HEK293 (cell line): ENCODE measurements at regions not wholly inside any gene's neighbourhood (a gene's known extent, or its start where the extent isn't known, plus 50 kb on each side); places are given as distances from the start of the nearest gene placed in this dataset.

Experiments used
- CTCF ChIA-PET: fragments of 350-600 bp; formaldehyde crosslinking; extraction: SDS; loops from one replicate; lab custom pipeline; 2021; ENCODE audit warnings: antibody characterized with exemption; lab: Yijun Ruan, JAX
- POLR2A ChIA-PET: fragments of 300-600 bp; formaldehyde crosslinking; extraction: SDS; loops from one replicate; lab custom pipeline; 2020; ENCODE audit warnings: antibody characterized with exemption, inconsistent platforms; lab: Yijun Ruan, JAX
- H3K27ac ChIP-seq: fragments of 200-500 bp; sonication (Bioruptor generic); 2 replicates; pipeline ENCODE4 v1.5.1; 2014; ENCODE audit warnings: low read depth, low read length, control low read depth, inconsistent platforms; ENCODE audit errors: extremely low read depth
- H3K36me3 ChIP-seq, 2 experiments: fragments of 200-500 bp in 1 of 2; sonication (Bioruptor generic) in 1 of 2; 1 replicate in 1 of 2; 2 replicates in 1 of 2; pipeline ENCODE4 v1.5.1; 2014 to 2017; ENCODE audit warnings: inconsistent platforms in 2 of 2, low read length in 2 of 2; ENCODE audit not compliant: control insufficient read depth in 2 of 2, insufficient read depth in 1 of 2
- H3K4me1 ChIP-seq: fragments of 200-500 bp; sonication (Bioruptor generic); 2 replicates; pipeline ENCODE4 v1.5.1; 2014; ENCODE audit warnings: mild to moderate bottlenecking, low read length, inconsistent platforms; ENCODE audit not compliant: control insufficient read depth, insufficient read depth
- H3K4me3 ChIP-seq: 2 replicates; pipeline ENCODE4 v1.5.1; 2011; ENCODE audit warnings: low read depth, mild to moderate bottlenecking, control low read depth, low read length, moderate library complexity
- H3K9me3 ChIP-seq: fragments of 200-500 bp; sonication (Bioruptor generic); 2 replicates; pipeline ENCODE4 v1.5.1; 2014; ENCODE audit warnings: low read depth, low read length, inconsistent platforms; ENCODE audit not compliant: control insufficient read depth, insufficient read depth
- IKZF3 ChIP-seq: fragments of 450-650 bp; IDR thresholded peaks from 2 replicates; pipeline ENCODE4 v1.5.0; 2018; ENCODE audit warnings: missing biosample characterization, mild to moderate bottlenecking, missing genetic modification characterization, moderate library complexity
- PATZ1 ChIP-seq: fragments of 450-650 bp; formaldehyde crosslinking; IDR thresholded peaks from 2 replicates; pipeline ENCODE4 v1.5.1; 2016; ENCODE audit warnings: missing biosample characterization, missing genetic modification characterization
- PBX3 ChIP-seq: sonication (generic); formaldehyde crosslinking; IDR thresholded peaks from 2 replicates; pipeline ENCODE4 v1.8.1; 2022; ENCODE audit warnings: mild to moderate bottlenecking, moderate library complexity, missing genetic modification reagents
- ZBTB11 ChIP-seq: fragments of 450-650 bp; formaldehyde crosslinking; conservative IDR thresholded peaks from 2 replicates; pipeline ENCODE4 v1.5.1; 2016; ENCODE audit warnings: low read depth, missing biosample characterization, missing genetic modification characterization
- ZBTB49 ChIP-seq: fragments of 450-650 bp; formaldehyde crosslinking; IDR thresholded peaks from 2 replicates; pipeline ENCODE4 v1.5.1; 2016; ENCODE audit warnings: missing biosample characterization, missing genetic modification characterization, low read depth
- ZFP69B ChIP-seq: fragments of 450-650 bp; formaldehyde crosslinking; IDR thresholded peaks from 2 replicates; pipeline ENCODE4 v1.5.1; 2016; ENCODE audit warnings: missing biosample characterization, missing genetic modification characterization
- ZNF112 ChIP-seq: fragments of 450-650 bp; formaldehyde crosslinking; IDR thresholded peaks from 2 replicates; pipeline ENCODE4 v1.5.0; 2017; ENCODE audit warnings: missing biosample characterization, missing genetic modification characterization
- ZNF148 ChIP-seq: fragments of 450-650 bp; formaldehyde crosslinking; IDR thresholded peaks from 2 replicates; pipeline ENCODE4 v1.5.0; 2017; ENCODE audit warnings: missing biosample characterization, missing genetic modification characterization, borderline replicate concordance
- ZNF18 ChIP-seq: fragments of 450-650 bp; formaldehyde crosslinking; IDR thresholded peaks from 2 replicates; pipeline ENCODE4 v1.5.1; 2016; ENCODE audit warnings: missing biosample characterization, missing genetic modification characterization
- ZNF280D ChIP-seq: fragments of 450-650 bp; formaldehyde crosslinking; IDR thresholded peaks from 2 replicates; pipeline ENCODE4 v1.5.1; 2016; ENCODE audit warnings: missing biosample characterization, missing genetic modification characterization
- ZNF292 ChIP-seq: fragments of 450-650 bp; formaldehyde crosslinking; IDR thresholded peaks from 2 replicates; pipeline ENCODE4 v1.5.1; 2016; ENCODE audit warnings: low read depth, missing biosample characterization, missing genetic modification characterization, borderline replicate concordance
- ZNF394 ChIP-seq: fragments of 450-650 bp; formaldehyde crosslinking; IDR thresholded peaks from 2 replicates; pipeline ENCODE4 v1.5.1; 2016; ENCODE audit warnings: missing biosample characterization, missing genetic modification characterization, mild to moderate bottlenecking, moderate library complexity, borderline replicate concordance
- ZNF510 ChIP-seq: fragments of 450-650 bp; formaldehyde crosslinking; IDR thresholded peaks from 2 replicates; pipeline ENCODE4 v1.5.1; 2018; ENCODE audit warnings: mild to moderate bottlenecking, missing genetic modification characterization, missing biosample characterization; ENCODE audit not compliant: insufficient replicate concordance
- ZNF548 ChIP-seq: fragments of 450-650 bp; formaldehyde crosslinking; IDR thresholded peaks from 2 replicates; pipeline ENCODE4 v1.5.1; 2016; ENCODE audit warnings: missing biosample characterization, missing genetic modification characterization
- ZNF571 ChIP-seq: fragments of 450-650 bp; formaldehyde crosslinking; IDR thresholded peaks from 2 replicates; pipeline ENCODE4 v1.5.0; 2017; ENCODE audit warnings: missing biosample characterization, missing genetic modification characterization
- ZNF626 ChIP-seq: fragments of 450-650 bp; sonication (Bioruptor Pico); formaldehyde crosslinking; IDR thresholded peaks from 2 replicates; pipeline ENCODE4 v1.5.1; 2018; ENCODE audit warnings: missing biosample characterization, missing genetic modification characterization, inconsistent platforms
- ZNF776 ChIP-seq: fragments of 450-650 bp; formaldehyde crosslinking; IDR thresholded peaks from 2 replicates; pipeline ENCODE4 v1.5.0; 2017; ENCODE audit warnings: missing biosample characterization, missing genetic modification characterization, borderline replicate concordance
- ZSCAN23 ChIP-seq: fragments of 450-650 bp; formaldehyde crosslinking; IDR thresholded peaks from 2 replicates; pipeline ENCODE4 v1.5.1; 2016; ENCODE audit warnings: missing biosample characterization, missing genetic modification characterization

DNA sequence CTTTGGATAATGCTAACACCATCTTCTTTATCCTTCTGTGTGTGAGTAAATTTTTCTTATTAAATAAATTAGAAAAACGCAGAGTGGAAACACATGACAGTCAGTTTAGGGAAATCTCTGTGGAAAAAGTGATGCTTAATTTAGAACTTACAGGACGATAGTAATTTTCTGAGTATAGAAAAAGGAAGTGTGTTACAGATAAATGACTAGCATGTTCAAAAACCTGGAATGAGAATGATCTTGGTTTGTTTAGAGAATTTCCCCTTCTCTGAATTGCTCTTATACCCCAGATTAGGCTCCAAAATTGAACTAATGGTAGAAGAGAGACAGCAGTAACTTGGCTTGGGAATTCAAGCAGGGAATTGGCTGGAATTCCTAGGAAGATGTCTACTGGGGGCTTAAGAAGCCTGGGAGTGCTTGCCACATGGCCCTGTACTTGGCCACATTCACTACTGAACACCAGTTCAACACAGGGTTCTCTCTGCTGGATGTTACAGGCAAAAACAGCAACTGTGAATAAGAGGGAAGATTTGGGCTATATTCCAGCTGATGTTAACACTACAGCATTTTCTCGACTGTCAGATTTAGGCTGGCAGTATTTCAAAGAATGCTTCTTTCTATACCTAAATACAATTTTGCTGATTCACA lies 1004.2 kb downstream of the TTLL7 start (continued):
- TF ChIP-seq ZNF18 (tag by site-specific recombination): no peak

DNA sequence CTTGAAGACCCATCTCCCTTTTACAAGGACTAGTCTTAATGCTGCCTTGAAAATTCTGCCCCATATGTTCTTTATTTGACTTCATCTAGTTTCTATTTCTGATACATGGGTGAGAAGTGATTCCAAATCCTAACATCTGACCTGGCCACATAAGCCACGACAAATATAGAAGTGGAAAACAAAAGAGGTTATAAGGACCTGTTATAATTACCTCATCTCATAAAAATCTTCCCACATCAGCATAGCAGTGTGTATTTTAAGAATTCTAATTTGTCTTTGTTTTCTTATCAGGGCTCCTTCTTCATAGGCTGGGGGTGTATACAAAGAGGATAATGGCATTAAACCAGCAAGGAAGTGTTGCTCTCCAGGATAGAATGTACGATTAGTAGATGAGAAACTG lies 1007.4 kb downstream of the TTLL7 start:
- H3K4me3 ChIP-seq: no peak overlapping the region
- CTCF ChIA-PET: interaction anchor here (0.5 to 1.3 kb wide), 2 partner anchors 869 to 1952 kb away, joined by 3 read pairs; no protein-coding TSS in a partner anchor

More for the DNA sequence above, 1007.4 kb downstream of the TTLL7 start:
- Histone ChIP-seq H3K4me1 (no peaks in the 10 kb centered on the region), H3K36me3 (no peaks in the 10 kb centered on the region), H3K27ac (no peak overlapping the region)
- TF ChIP-seq ZNF548: no peak
- no peak for TF ChIP-seq ZNF626
- no peak for TF ChIP-seq ZNF148
- no peak for TF ChIP-seq ZNF510 (tag by site-specific recombination)
- no peak for TF ChIP-seq ZSCAN23 (tag by site-specific recombination)
- no peak for TF ChIP-seq ZNF292
- TF ChIP-seq ZNF280D (tag by site-specific recombination): no peak
- no peak for TF ChIP-seq PATZ1
- no peak for TF ChIP-seq ZNF776
- no peak for TF ChIP-seq PBX3 (CRISPR knock-in tag)
- TF ChIP-seq ZBTB11 (tag by site-specific recombination): no peak
- no peak for TF ChIP-seq ZNF112 (tag by site-specific recombination)
- TF ChIP-seq ZNF394 (tag by site-specific recombination): no peak
- no peak for TF ChIP-seq IKZF3 (tag by site-specific recombination)
- TF ChIP-seq ZFP69B (tag by site-specific recombination): no peak
- TF ChIP-seq ZBTB49 (tag by site-specific recombination): no peak
- no peak for TF ChIP-seq ZNF571 (tag by site-specific recombination)
- TF ChIP-seq, all 188 proteins: peak for 0
- no peaks in the 10 kb centered on the region for H3K9me3 ChIP-seq
- POLR2A ChIA-PET: no interaction called here
